ENCODE measurements at regions not wholly inside any gene's neighbourhood (a gene's known extent, or its start where the extent isn't known, plus 50 kb on each side); places are given as distances from the start of the nearest gene placed in this dataset.

- no peak for TF ChIP-seq YY1 (IDR thresholded peaks at IDR 0.05; ENCODE audit: low read depth)
- TF ChIP-seq EGR1 (IDR thresholded peaks at IDR 0.05) = no peak
- TF ChIP-seq TCF12 (IDR thresholded peaks at IDR 0.05; ENCODE audit: low read depth) = no peak
- TF ChIP-seq TAF1 (IDR thresholded peaks at IDR 0.05; ENCODE audit: low read depth) = no peak
- TF ChIP-seq RAD21 (IDR thresholded peaks at IDR 0.05; ENCODE audit: low read depth) = no peak
- no peak for TF ChIP-seq ZBTB7A (IDR thresholded peaks at IDR 0.05; ENCODE audit: low read depth)
- no peak for TF ChIP-seq NFIC (IDR thresholded peaks at IDR 0.05)
- TF ChIP-seq USF1 (IDR thresholded peaks at IDR 0.05) = no peak
- no peak for TF ChIP-seq CREB1 (IDR thresholded peaks at IDR 0.05; ENCODE audit: low read depth)
- TF ChIP-seq FOXM1 (IDR thresholded peaks at IDR 0.05; ENCODE audit: borderline replicate concordance, low read depth) = no peak
- TF ChIP-seq REST (IDR thresholded peaks at IDR 0.05; ENCODE audit: low read depth) = no peak
- no peak for TF ChIP-seq TEAD4 (IDR thresholded peaks at IDR 0.05)
- no peak for TF ChIP-seq MAX (IDR thresholded peaks at IDR 0.05)
- no peak for TF ChIP-seq EP300 (IDR thresholded peaks at IDR 0.05; ENCODE audit: borderline replicate concordance)
- no peak for TF ChIP-seq CEBPB (IDR thresholded peaks at IDR 0.05)
These were observed 163.7 kb downstream of the SOCS6 start for GRCh38 chr18:70452501-70452900.

- TF ChIP-seq RAD21 (IDR thresholded peaks at IDR 0.05; ENCODE audit: low read depth) (peak; percentile 59), FOXM1 (IDR thresholded peaks at IDR 0.05; ENCODE audit: borderline replicate concordance, low read depth) (no peak), TAF1 (IDR thresholded peaks at IDR 0.05; ENCODE audit: low read depth) (no peak)
These were observed 161.8 kb downstream of the SOCS6 start for GRCh38 chr18:70450426-70451253.

- TF ChIP-seq USF1 (IDR thresholded peaks at IDR 0.05) (no peak), TCF12 (IDR thresholded peaks at IDR 0.05; ENCODE audit: low read depth) (no peak), MAX (IDR thresholded peaks at IDR 0.05) (no peak), YY1 (IDR thresholded peaks at IDR 0.05; ENCODE audit: low read depth) (no peak), TEAD4 (IDR thresholded peaks at IDR 0.05) (no peak), ZBTB7A (IDR thresholded peaks at IDR 0.05; ENCODE audit: low read depth) (no peak), EP300 (IDR thresholded peaks at IDR 0.05; ENCODE audit: borderline replicate concordance) (no peak), CEBPB (IDR thresholded peaks at IDR 0.05) (no peak)
These were observed 159.7 kb downstream of the SOCS6 start for GRCh38 chr18:70448588-70448987.

GRCh38 chr18:70446063-70446462 is 157.2 kb downstream of the SOCS6 start:
- TF ChIP-seq CEBPB (IDR thresholded peaks at IDR 0.05) = no peak
- no peak for TF ChIP-seq MAX (IDR thresholded peaks at IDR 0.05)
- TF ChIP-seq NFIC (IDR thresholded peaks at IDR 0.05) = no peak
- TF ChIP-seq YY1 (IDR thresholded peaks at IDR 0.05; ENCODE audit: low read depth) = no peak
- TF ChIP-seq EGR1 (IDR thresholded peaks at IDR 0.05) = no peak
- TF ChIP-seq TCF12 (IDR thresholded peaks at IDR 0.05; ENCODE audit: low read depth) = no peak
- no peak for TF ChIP-seq CREB1 (IDR thresholded peaks at IDR 0.05; ENCODE audit: low read depth)
- TF ChIP-seq ZBTB7A (IDR thresholded peaks at IDR 0.05; ENCODE audit: low read depth) = no peak

GRCh38 chr18:70442933-70443332 is 154.1 kb downstream of the SOCS6 start:
- no peak for TF ChIP-seq RAD21 (IDR thresholded peaks at IDR 0.05; ENCODE audit: low read depth)
- 0 out of 2 replicates have a peak, but pooled peaks have one; percentile 39 for TF ChIP-seq USF1 (IDR thresholded peaks at IDR 0.05)
- TF ChIP-seq FOXM1 (IDR thresholded peaks at IDR 0.05; ENCODE audit: borderline replicate concordance, low read depth) = no peak
- TF ChIP-seq TCF12 (IDR thresholded peaks at IDR 0.05; ENCODE audit: low read depth) = 0 out of 2 replicates have a peak, but pooled peaks have one; percentile 30

GRCh38 chr18:70432804-70433400 is 144.1 kb downstream of the SOCS6 start:
- no peak for TF ChIP-seq EP300 (IDR thresholded peaks at IDR 0.05; ENCODE audit: borderline replicate concordance)
- TF ChIP-seq RAD21 (IDR thresholded peaks at IDR 0.05; ENCODE audit: low read depth) = no peak
- TF ChIP-seq FOXM1 (IDR thresholded peaks at IDR 0.05; ENCODE audit: borderline replicate concordance, low read depth) = no peak
- TF ChIP-seq REST (IDR thresholded peaks at IDR 0.05; ENCODE audit: low read depth) = no peak
- no peak for TF ChIP-seq USF1 (IDR thresholded peaks at IDR 0.05)
- TF ChIP-seq TEAD4 (IDR thresholded peaks at IDR 0.05) = no peak
- TF ChIP-seq NFIC (IDR thresholded peaks at IDR 0.05) = no peak
- no peak for TF ChIP-seq EGR1 (IDR thresholded peaks at IDR 0.05)
- TF ChIP-seq CREB1 (IDR thresholded peaks at IDR 0.05; ENCODE audit: low read depth) = no peak
- TF ChIP-seq ZBTB7A (IDR thresholded peaks at IDR 0.05; ENCODE audit: low read depth) = no peak
- TF ChIP-seq YY1 (IDR thresholded peaks at IDR 0.05; ENCODE audit: low read depth) = no peak
- TF ChIP-seq TAF1 (IDR thresholded peaks at IDR 0.05; ENCODE audit: low read depth) = no peak
- no peak for TF ChIP-seq MAX (IDR thresholded peaks at IDR 0.05)
- TF ChIP-seq CEBPB (IDR thresholded peaks at IDR 0.05) = no peak

Measured in Ishikawa (cell line).